PC-9 (cell line): ENCODE measurements at regions not wholly inside any gene's neighbourhood (a gene's known extent, or its start where the extent isn't known, plus 50 kb on each side); places are given as distances from the start of the nearest gene placed in this dataset.

Experiments
- BruUV-seq: library from RNA; stranded (reverse); fragments of 400-500 nt; replicated peaks from 2 replicates; lab custom pipeline; 2021; lab: Mats Ljungman, UMichigan
- CTCF ChIA-PET: fragments of 300-600 bp; sonication (Branson Sonifier 250); formaldehyde crosslinking; loops from one replicate; lab custom pipeline; 2022; ENCODE audit warnings: antibody characterized with exemption; lab: Charles Lee
- POLR2A ChIA-PET: fragments of 300-600 bp; sonication (Branson Sonifier 250); formaldehyde crosslinking; loops from one replicate; lab custom pipeline; 2022; ENCODE audit warnings: antibody characterized with exemption; ENCODE audit not compliant: unreplicated experiment; lab: Charles Lee
- DNase-seq, 2 experiments: peaks; one replicate each; pipeline versions ENCODE4 v3.0.0 to v3.0.0-alpha.2; 2015 to 2022; ENCODE audit warnings: mixed read lengths in 1 of 2
- H2AFZ ChIP-seq: fragments of 200-600 bp; sonication (generic); 2 replicates; pipeline ENCODE4 v1.8.1; 2017; ENCODE audit warnings: antibody characterized with exemption
- H3F3A ChIP-seq: fragments of 200-600 bp; sonication (generic); 2 replicates; pipeline ENCODE4 v1.8.1; 2017; ENCODE audit warnings: antibody characterized with exemption, mild to moderate bottlenecking, low read depth; ENCODE audit not compliant: insufficient read depth
- H3K27ac ChIP-seq: fragments of 200-600 bp; sonication (generic); 2 replicates; pipeline ENCODE4 v1.6.1; 2016; ENCODE audit warnings: mixed run types
- H3K27me3 ChIP-seq: fragments of 200-600 bp; sonication (generic); 2 replicates; pipeline ENCODE4 v1.6.1; 2016; ENCODE audit warnings: low read depth, mixed run types; ENCODE audit not compliant: insufficient read depth
- H3K36me3 ChIP-seq: fragments of 200-600 bp; sonication (generic); 2 replicates; pipeline ENCODE4 v1.6.1; 2016; ENCODE audit warnings: low read depth, mixed run types
- H3K4me1 ChIP-seq: fragments of 200-600 bp; sonication (generic); replicated peaks from 2 replicates; pipeline ENCODE4 v1.6.1; 2016; ENCODE audit warnings: mixed run types; ENCODE audit not compliant: insufficient read depth
- H3K4me2 ChIP-seq: fragments of 200-600 bp; sonication (generic); 2 replicates; pipeline ENCODE4 v1.6.1; 2017; ENCODE audit warnings: mixed run types
- H3K4me3 ChIP-seq: fragments of 200-600 bp; sonication (generic); 2 replicates; pipeline ENCODE4 v1.6.1; 2016; ENCODE audit warnings: mixed run types
- H3K79me2 ChIP-seq: fragments of 200-600 bp; sonication (generic); 2 replicates; pipeline ENCODE4 v1.6.1; 2017; ENCODE audit warnings: low read depth, mixed run types
- H3K9me2 ChIP-seq: fragments of 200-600 bp; sonication (generic); 2 replicates; pipeline ENCODE4 v1.8.1; 2017; ENCODE audit warnings: mild to moderate bottlenecking; ENCODE audit not compliant: insufficient read depth
- H3K9me3 ChIP-seq: fragments of 200-600 bp; sonication (generic); 2 replicates; pipeline ENCODE4 v1.8.1; 2016; ENCODE audit warnings: low read depth; ENCODE audit not compliant: insufficient read depth
- H4K20me1 ChIP-seq: fragments of 200-600 bp; sonication (generic); 2 replicates; pipeline ENCODE4 v1.8.1; 2017; ENCODE audit not compliant: insufficient read depth
- EZH2 ChIP-seq: fragments of 200-600 bp; sonication (generic); IDR thresholded peaks from 2 replicates; pipeline ENCODE4 v1.8.0; 2017; ENCODE audit warnings: antibody characterized with exemption, low read depth
- intact Hi-C: fragments of 100-400 bp; cut with micrococcal nuclease; formaldehyde crosslinking; loops from one replicate; pipeline ENCODE4 v1.10.0; 2022; ENCODE audit not compliant: unreplicated experiment
- TF ChIP-seq, protein P1 (sequence below): fragments of 200-600 bp; sonication (generic); conservative IDR thresholded peaks from 2 replicates; pipeline ENCODE4 v1.6.1; 2017; ENCODE audit warnings: mixed run types, antibody characterized with exemption, mild to moderate bottlenecking, moderate library complexity

DNA sequence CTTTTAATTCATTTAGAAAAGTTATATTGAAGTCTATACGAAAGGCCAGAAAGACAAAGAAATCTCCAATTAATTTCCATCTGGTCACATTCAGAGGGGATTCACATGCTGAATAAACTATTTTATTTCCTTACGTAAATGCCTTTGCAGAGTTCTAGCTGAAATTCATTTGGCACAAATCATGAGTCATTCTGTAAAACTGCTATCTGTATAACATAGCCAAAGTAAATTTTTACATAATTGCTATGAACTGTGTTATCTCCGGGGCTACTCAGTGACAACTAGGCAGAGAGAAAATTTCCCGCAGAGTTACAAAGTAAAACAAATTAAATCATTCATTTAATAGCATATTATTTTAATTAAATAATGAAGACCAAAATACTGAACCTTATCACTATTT lies 463.2 kb upstream of the ADAMTS16 start:
- H3K9me3 ChIP-seq = no peaks in the 10 kb centered on the region
- H3K27ac ChIP-seq = no peak overlapping the region
- no peaks in the 10 kb centered on the region for H3K9me2 ChIP-seq
- no peak overlapping the region for H2AFZ ChIP-seq
- DNase-seq = no peak
- H4K20me1 ChIP-seq = no peaks in the 10 kb centered on the region
- no TSS peak for BruUV-seq
- H3K4me2 ChIP-seq = no peak overlapping the region
- ChIA-PET POLR2A (no interaction called here), CTCF (no interaction called here)
- no peaks in the 10 kb centered on the region for H3K4me1 ChIP-seq
- no peaks in the 10 kb centered on the region for H3K79me2 ChIP-seq
- no peaks in the 10 kb centered on the region for H3K36me3 ChIP-seq
- H3F3A ChIP-seq = no peaks in the 10 kb centered on the region
- no peak overlapping the region for H3K4me3 ChIP-seq
- peaks cover 32% of the 10 kb centered on the region for H3K27me3 ChIP-seq
- TF ChIP-seq, protein P1, sequence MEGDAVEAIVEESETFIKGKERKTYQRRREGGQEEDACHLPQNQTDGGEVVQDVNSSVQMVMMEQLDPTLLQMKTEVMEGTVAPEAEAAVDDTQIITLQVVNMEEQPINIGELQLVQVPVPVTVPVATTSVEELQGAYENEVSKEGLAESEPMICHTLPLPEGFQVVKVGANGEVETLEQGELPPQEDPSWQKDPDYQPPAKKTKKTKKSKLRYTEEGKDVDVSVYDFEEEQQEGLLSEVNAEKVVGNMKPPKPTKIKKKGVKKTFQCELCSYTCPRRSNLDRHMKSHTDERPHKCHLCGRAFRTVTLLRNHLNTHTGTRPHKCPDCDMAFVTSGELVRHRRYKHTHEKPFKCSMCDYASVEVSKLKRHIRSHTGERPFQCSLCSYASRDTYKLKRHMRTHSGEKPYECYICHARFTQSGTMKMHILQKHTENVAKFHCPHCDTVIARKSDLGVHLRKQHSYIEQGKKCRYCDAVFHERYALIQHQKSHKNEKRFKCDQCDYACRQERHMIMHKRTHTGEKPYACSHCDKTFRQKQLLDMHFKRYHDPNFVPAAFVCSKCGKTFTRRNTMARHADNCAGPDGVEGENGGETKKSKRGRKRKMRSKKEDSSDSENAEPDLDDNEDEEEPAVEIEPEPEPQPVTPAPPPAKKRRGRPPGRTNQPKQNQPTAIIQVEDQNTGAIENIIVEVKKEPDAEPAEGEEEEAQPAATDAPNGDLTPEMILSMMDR = no peak
- TF ChIP-seq EZH2 = no peak
- intact Hi-C loops = no loop called here

DNA sequence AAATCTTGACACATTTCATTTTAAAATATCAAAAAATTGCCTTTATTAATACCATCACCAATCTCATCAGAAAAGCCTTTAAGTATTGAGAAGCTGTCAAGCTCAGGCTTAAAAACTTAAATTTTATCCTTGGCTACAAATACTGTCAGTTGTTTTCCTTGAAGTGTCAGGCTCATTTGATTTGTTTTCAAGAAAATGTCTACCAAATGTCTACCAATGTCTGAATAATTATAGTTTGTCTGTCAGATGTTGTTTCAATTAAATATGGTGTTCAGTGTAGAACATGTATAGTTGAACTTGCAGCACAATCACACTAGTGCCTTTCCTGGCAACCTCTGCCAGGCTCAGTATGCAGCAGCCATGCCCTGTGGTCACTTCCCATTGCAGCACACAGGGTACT lies 455.2 kb upstream of the ADAMTS16 start:
- no peak for TF ChIP-seq EZH2
- TF ChIP-seq, protein P1 = no peak
- ChIA-PET POLR2A (no interaction called here), CTCF (no interaction called here)
- no peaks in the 10 kb centered on the region for H3K79me2 ChIP-seq
- no peaks in the 10 kb centered on the region for H3F3A ChIP-seq
- H3K9me2 ChIP-seq = peaks cover 2% of the 10 kb centered on the region; the same call in 1 of the 2 replicates
- BruUV-seq = no TSS peak
- H3K27ac ChIP-seq = no peak overlapping the region
- no peaks in the 10 kb centered on the region for H3K36me3 ChIP-seq
- no peaks in the 10 kb centered on the region for H3K4me1 ChIP-seq
- H4K20me1 ChIP-seq = no peaks in the 10 kb centered on the region
- no peak overlapping the region for H3K4me2 ChIP-seq
- H3K27me3 ChIP-seq = no peaks in the 10 kb centered on the region
- no peaks in the 10 kb centered on the region for H3K9me3 ChIP-seq
- H2AFZ ChIP-seq = no peak overlapping the region
- intact Hi-C loops = no loop called here
- no peak overlapping the region for H3K4me3 ChIP-seq
- no peak for DNase-seq

DNA sequence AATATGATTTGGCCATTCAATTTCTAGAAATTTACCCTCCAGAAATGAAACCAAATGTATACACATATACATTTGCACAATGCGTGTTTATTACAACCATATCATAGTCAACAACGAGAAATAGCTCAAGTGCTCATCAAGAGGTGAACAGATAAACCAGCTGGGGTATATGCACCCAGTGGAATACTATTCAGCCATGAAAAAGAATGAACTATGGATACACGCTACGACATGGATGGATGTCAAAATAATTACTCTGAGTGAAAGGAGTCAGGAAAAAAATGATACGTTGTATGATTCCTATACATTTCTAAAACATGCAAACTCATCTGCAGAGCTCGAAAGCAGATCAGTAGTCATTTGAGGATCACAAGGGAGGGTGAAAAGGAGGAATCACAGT lies 441.5 kb upstream of the ADAMTS16 start:
- no peaks in the 10 kb centered on the region for H3K4me1 ChIP-seq
- TF ChIP-seq, protein P1 = no peak
- TF ChIP-seq EZH2 = no peak
- intact Hi-C loops = loop anchor here (10.0 kb wide), 1 partner anchor 124 kb away; no protein-coding TSS in a partner anchor
- no peaks in the 10 kb centered on the region for H3K9me3 ChIP-seq
- no peak overlapping the region for H3K4me2 ChIP-seq
- no peaks in the 10 kb centered on the region for H3F3A ChIP-seq
- no TSS peak for BruUV-seq
- ChIA-PET POLR2A (no interaction called here), CTCF (no interaction called here)
- DNase-seq = peak in 1 of 2 experiments; percentile 13
- peaks cover 26% of the 10 kb centered on the region; the same call in 1 of the 2 replicates for H3K27me3 ChIP-seq
- H2AFZ ChIP-seq = no peak overlapping the region
- no peak overlapping the region for H3K27ac ChIP-seq
- no peaks in the 10 kb centered on the region for H3K79me2 ChIP-seq
- H4K20me1 ChIP-seq = no peaks in the 10 kb centered on the region
- H3K4me3 ChIP-seq = no peak overlapping the region
- no peaks in the 10 kb centered on the region for H3K9me2 ChIP-seq
- H3K36me3 ChIP-seq = no peaks in the 10 kb centered on the region
